Neural progenitor cell (in vitro differentiated cells): ENCODE measurements at regions not wholly inside any gene's neighbourhood (a gene's known extent, or its start where the extent isn't known, plus 50 kb on each side); places are given as distances from the start of the nearest gene placed in this dataset.

Experiments
- DNase-seq: peaks from one replicate; pipeline ENCODE4 v3.0.0-alpha.2; 2016; ENCODE audit warnings: low spot score
- H2AFZ ChIP-seq: fragments of 200-600 bp; sonication (generic); replicated peaks from 2 replicates; pipeline ENCODE4 v1.6.1; 2016; ENCODE audit warnings: antibody characterized with exemption
- H3F3A ChIP-seq: fragments of 200-600 bp; sonication (generic); 2 replicates; pipeline ENCODE4 v1.6.1; 2016; ENCODE audit warnings: antibody characterized with exemption, low read depth
- H3K27ac ChIP-seq: fragments of 200-600 bp; sonication (generic); 2 replicates; pipeline ENCODE4 v1.5.1; 2016; ENCODE audit warnings: mild to moderate bottlenecking
- H3K27me3 ChIP-seq: fragments of 200-600 bp; sonication (generic); 2 replicates; pipeline ENCODE4 v1.6.1; 2016; ENCODE audit warnings: mild to moderate bottlenecking, moderate library complexity
- H3K36me3 ChIP-seq: fragments of 200-600 bp; sonication (generic); 2 replicates; pipeline ENCODE4 v1.5.1; 2016
- H3K4me1 ChIP-seq: fragments of 200-600 bp; sonication (generic); 2 replicates; pipeline ENCODE4 v1.6.1; 2016; ENCODE audit warnings: mixed run types
- H3K4me2 ChIP-seq: fragments of 200-600 bp; sonication (generic); 2 replicates; pipeline ENCODE4 v1.6.1; 2016
- H3K4me3 ChIP-seq: fragments of 200-600 bp; sonication (generic); 2 replicates; pipeline ENCODE4 v1.5.1; 2016
- H3K79me2 ChIP-seq: fragments of 200-600 bp; sonication (generic); 2 replicates; pipeline ENCODE4 v1.6.1; 2016; ENCODE audit warnings: low read depth
- H3K9ac ChIP-seq: fragments of 200-600 bp; sonication (generic); 2 replicates; pipeline ENCODE4 v1.6.1; 2016
- H3K9me3 ChIP-seq: fragments of 200-600 bp; sonication (generic); 2 replicates; pipeline ENCODE4 v1.5.1; 2016; ENCODE audit warnings: low read depth
- H4K20me1 ChIP-seq: fragments of 200-600 bp; sonication (generic); 2 replicates; pipeline ENCODE4 v1.6.1; 2016; ENCODE audit warnings: low read depth
- H3K27ac Mint-ChIP-seq: 3 replicates; pipeline ENCODE4 v1.8.0; 2021; ENCODE audit warnings: mixed read lengths
- H3K27me3 Mint-ChIP-seq: 2 replicates; pipeline ENCODE4 v1.8.0; 2022; ENCODE audit warnings: low read depth, mild to moderate bottlenecking, inconsistent platforms, moderate library complexity, mixed read lengths; ENCODE audit not compliant: insufficient read depth
- H3K36me3 Mint-ChIP-seq: 3 replicates; pipeline ENCODE4 v1.8.0; 2021; ENCODE audit warnings: mixed read lengths
- H3K4me1 Mint-ChIP-seq: 3 replicates; pipeline ENCODE4 v1.8.0; 2021; ENCODE audit warnings: mixed read lengths
- H3K4me3 Mint-ChIP-seq: 3 replicates; pipeline ENCODE4 v1.8.0; 2021; ENCODE audit warnings: mild to moderate bottlenecking, moderate library complexity, mixed read lengths
- H3K9me3 Mint-ChIP-seq: 3 replicates; pipeline ENCODE4 v1.8.0; 2020; ENCODE audit warnings: mixed read lengths
- CTCF ChIP-seq: fragments of 200-600 bp; sonication (generic); IDR thresholded peaks from 2 replicates; pipeline ENCODE4 v1.5.1; 2017; ENCODE audit warnings: antibody characterized with exemption, mild to moderate bottlenecking
- EZH2 ChIP-seq: fragments of 200-600 bp; sonication (generic); IDR thresholded peaks from 2 replicates; pipeline ENCODE4 v1.6.1; 2017; ENCODE audit warnings: antibody characterized with exemption, mild to moderate bottlenecking, moderate library complexity
- EZH2phosphoT487 ChIP-seq: fragments of 200-600 bp; sonication (generic); IDR thresholded peaks from 2 replicates; pipeline ENCODE4 v1.6.1; 2017; ENCODE audit warnings: antibody characterized with exemption

- Histone ChIP-seq H3K36me3 (no peaks in the 10 kb centered on the region), H3K27me3 (no peaks in the 10 kb centered on the region), H3K79me2 (no peaks in the 10 kb centered on the region), H3F3A (no peaks in the 10 kb centered on the region), H3K9me3 (no peaks in the 10 kb centered on the region), H3K4me3 (no peak overlapping the region), H3K9ac (no peak overlapping the region), H2AFZ (no peak overlapping the region), H3K4me2 (no peak overlapping the region), H3K27ac (no peak overlapping the region), H3K4me1 (no peaks in the 10 kb centered on the region), H4K20me1 (no peaks in the 10 kb centered on the region)
- H3K4me1 Mint-ChIP-seq, result peaks cover 33% of the 10 kb centered on the region
- peaks cover 7% of the 10 kb centered on the region for H3K27me3 Mint-ChIP-seq
- no peaks in the 10 kb centered on the region for H3K36me3 Mint-ChIP-seq
- no peak overlapping the region for H3K4me3 Mint-ChIP-seq
- TF ChIP-seq EZH2 (no peak), CTCF (no peak), EZH2phosphoT487 (no peak)
- no peak overlapping the region for H3K27ac Mint-ChIP-seq
- H3K9me3 Mint-ChIP-seq, result peaks cover 7% of the 10 kb centered on the region
- DNase-seq, result no peak
Observed at GRCh38 chr10:78385599-78385998, 351.9 kb downstream of the RPS24 start.

GRCh38 chr10:78386509-78386908, 352.8 kb downstream of the RPS24 start:
- no peak for TF ChIP-seq EZH2phosphoT487
- no peak for TF ChIP-seq EZH2
- no peak for TF ChIP-seq CTCF
- H3K79me2 ChIP-seq, result no peaks in the 10 kb centered on the region
- H3K9ac ChIP-seq, result no peak overlapping the region
- H3K4me2 ChIP-seq, result no peak overlapping the region
- H3K4me3 ChIP-seq, result no peak overlapping the region
- Mint-ChIP-seq H3K4me1 (peaks cover 26% of the 10 kb centered on the region), H3K4me3 (no peak overlapping the region), H3K9me3 (peaks cover 3% of the 10 kb centered on the region), H3K27me3 (peaks cover 3% of the 10 kb centered on the region), H3K27ac (peak overlapping the region; percentile 36), H3K36me3 (no peaks in the 10 kb centered on the region)
- H3F3A ChIP-seq, result no peaks in the 10 kb centered on the region
- no peaks in the 10 kb centered on the region for H3K9me3 ChIP-seq
- no peaks in the 10 kb centered on the region for H3K36me3 ChIP-seq
- H2AFZ ChIP-seq, result no peak overlapping the region
- no peaks in the 10 kb centered on the region for H4K20me1 ChIP-seq
- H3K4me1 ChIP-seq, result no peaks in the 10 kb centered on the region
- H3K27ac ChIP-seq, result no peak overlapping the region
- DNase-seq, result no peak
- H3K27me3 ChIP-seq, result no peaks in the 10 kb centered on the region

- no peaks in the 10 kb centered on the region for H3K4me1 ChIP-seq
- peak overlapping the region; percentile 5 for H3K27ac Mint-ChIP-seq
- no peaks in the 10 kb centered on the region for H3K79me2 ChIP-seq
- H3K4me2 ChIP-seq, result no peak overlapping the region
- no peaks in the 10 kb centered on the region for H3K27me3 ChIP-seq
- no peaks in the 10 kb centered on the region for H3K36me3 Mint-ChIP-seq
- no peak overlapping the region for H3K9ac ChIP-seq
- no peaks in the 10 kb centered on the region for H3K36me3 ChIP-seq
- H4K20me1 ChIP-seq, result no peaks in the 10 kb centered on the region
- no peaks in the 10 kb centered on the region for H3K9me3 ChIP-seq
- no peak overlapping the region for H3K27ac ChIP-seq
- H3K27me3 Mint-ChIP-seq, result peaks cover 2% of the 10 kb centered on the region
- H3K4me1 Mint-ChIP-seq, result peaks cover 14% of the 10 kb centered on the region
- H3K4me3 ChIP-seq, result no peak overlapping the region
- no peak overlapping the region for H3K4me3 Mint-ChIP-seq
- no peak for TF ChIP-seq EZH2phosphoT487
- TF ChIP-seq CTCF, result no peak
- TF ChIP-seq EZH2, result no peak
- no peaks in the 10 kb centered on the region for H3F3A ChIP-seq
- H2AFZ ChIP-seq, result no peak overlapping the region
- H3K9me3 Mint-ChIP-seq, result no peaks in the 10 kb centered on the region
- no peak for DNase-seq
Observed at GRCh38 chr10:78388331-78389050, 354.8 kb downstream of the RPS24 start.
